NOMO-1 treated with DMSO at 0.1 percent for 48 hours (cell line): ENCODE measurements at regions not wholly inside any gene's neighbourhood (a gene's known extent, or its start where the extent isn't known, plus 50 kb on each side); places are given as distances from the start of the nearest gene placed in this dataset.
"Not testable (repeated sequence)": the region's sequence is repeated elsewhere in the genome, so short reads cannot be mapped to it uniquely, and the experiment has no call there.

Source experiments
- DNase-seq: peaks from one replicate; lab custom pipeline; 2025; ENCODE audit not compliant: unreplicated experiment; lab: John Stamatoyannopoulos, UW

DNA sequence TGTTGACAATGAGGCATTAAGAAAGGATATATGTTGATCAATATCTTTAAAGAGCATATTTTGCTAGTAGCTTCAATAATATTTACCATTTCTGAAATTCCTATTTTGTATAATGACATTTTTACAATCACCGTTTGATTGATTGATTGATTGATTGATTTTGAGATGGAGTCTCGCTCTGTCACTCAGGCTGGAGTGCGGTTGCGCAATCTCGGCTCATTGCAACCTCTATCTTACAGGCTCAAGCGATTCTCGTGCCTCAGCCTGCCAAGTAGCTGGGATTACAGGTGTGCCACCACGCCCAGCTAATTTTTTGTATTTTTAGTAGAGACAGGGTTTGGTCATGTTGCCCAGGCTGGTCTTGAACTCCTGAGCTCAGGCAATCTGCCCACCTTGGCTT, 150.9 kb upstream of the TEX13D start:
- not testable (repeated sequence) for DNase-seq

DNA sequence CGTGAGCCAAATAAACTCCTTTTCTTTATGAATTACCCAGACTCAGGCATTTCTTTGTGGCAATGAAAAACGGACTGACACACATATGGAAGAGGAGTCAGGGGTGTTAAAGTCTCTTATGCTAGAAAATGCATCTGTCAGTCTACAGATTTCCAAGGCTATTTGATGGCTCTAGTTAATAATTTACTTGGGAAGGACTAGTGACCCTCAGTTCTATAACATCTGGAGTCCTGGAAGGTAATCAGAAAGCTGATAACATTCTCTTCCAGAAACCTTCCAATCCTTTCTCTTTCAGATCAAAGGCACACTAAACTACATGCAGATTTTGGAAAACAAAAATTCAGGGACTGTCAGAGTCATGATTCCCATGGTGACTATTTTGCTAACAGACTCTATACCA, 142.0 kb upstream of the TEX13D start:
- no peak for DNase-seq

DNA sequence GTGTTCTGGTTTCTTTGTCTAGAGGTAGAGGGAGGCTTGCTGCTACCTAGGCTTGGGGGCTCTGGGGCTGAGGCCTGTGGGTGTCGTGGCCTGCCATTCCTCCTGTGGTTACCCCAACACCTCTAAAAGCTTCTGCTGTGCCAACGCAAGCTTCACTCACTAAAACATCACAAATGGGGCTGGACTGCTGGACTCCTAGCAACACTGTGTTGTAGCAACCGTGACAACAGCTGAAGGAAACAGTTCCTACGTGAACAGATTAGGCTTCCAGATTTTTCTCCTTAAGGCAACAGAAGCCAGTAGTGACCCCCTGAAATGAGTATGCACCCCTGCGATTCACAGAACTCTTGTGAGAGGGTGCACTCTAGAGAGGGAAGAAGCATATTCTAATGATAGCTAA, 138.3 kb upstream of the TEX13D start:
- DNase-seq: no peak

DNA sequence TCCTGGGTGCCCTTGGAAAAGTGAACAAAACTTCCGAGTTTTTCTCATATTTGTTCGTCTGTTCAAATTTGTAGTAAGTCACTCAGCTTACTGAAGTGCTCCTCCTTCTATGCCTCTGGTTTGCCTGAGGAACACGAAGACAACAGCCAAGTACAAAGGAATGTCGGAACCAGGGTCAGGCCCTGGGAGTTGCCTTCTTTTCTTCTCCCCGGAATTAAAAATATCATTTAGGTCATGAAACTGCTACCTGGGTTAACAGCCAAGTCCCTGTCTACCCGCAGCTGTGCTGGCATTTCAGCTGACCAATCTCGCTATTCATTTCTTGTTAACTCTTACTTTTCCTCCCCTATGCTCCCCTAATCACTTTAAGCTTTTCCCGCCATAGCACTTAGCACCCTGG, 137.6 kb upstream of the TEX13D start:
- no peak for DNase-seq

DNA sequence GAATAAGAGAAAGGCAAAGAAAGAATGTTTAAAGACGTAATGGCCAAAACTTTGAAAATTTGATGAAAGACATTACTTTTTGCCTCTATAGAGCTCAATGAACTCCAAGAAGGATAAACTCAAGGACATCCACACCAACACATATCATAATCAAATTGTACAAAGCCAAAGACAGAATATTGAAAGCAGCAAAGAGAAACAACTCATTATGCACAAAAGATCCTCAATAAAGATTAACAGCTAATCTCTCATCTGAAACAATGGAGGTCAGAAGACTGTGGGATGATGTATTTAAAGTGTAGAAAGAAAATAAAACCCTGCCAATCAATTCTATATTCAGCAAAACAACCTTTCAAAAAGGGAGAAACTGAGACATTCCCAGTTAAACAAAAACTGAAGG, 129.1 kb upstream of the TEX13D start:
- no peak for DNase-seq

DNA sequence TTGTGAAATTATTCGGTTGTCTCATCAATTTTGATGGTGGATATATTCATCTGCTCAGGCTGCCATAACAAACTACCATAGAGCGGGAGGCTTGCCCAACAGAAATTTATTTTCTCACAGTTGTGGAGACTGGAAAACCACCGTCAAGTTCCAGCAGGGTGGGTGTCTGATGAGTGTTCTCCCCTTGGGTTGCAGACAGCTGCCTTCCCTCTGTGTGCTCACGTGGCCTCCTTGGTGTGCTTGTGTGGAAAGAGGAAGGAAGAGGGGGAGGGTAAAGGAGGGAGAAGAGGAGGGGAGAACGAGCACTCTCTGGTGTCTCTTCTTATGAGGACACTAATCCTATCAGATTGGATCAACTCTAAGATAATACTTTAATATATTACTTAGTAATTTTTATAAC, 123.8 kb upstream of the TEX13D start:
- peak; percentile 78 for DNase-seq

DNA sequence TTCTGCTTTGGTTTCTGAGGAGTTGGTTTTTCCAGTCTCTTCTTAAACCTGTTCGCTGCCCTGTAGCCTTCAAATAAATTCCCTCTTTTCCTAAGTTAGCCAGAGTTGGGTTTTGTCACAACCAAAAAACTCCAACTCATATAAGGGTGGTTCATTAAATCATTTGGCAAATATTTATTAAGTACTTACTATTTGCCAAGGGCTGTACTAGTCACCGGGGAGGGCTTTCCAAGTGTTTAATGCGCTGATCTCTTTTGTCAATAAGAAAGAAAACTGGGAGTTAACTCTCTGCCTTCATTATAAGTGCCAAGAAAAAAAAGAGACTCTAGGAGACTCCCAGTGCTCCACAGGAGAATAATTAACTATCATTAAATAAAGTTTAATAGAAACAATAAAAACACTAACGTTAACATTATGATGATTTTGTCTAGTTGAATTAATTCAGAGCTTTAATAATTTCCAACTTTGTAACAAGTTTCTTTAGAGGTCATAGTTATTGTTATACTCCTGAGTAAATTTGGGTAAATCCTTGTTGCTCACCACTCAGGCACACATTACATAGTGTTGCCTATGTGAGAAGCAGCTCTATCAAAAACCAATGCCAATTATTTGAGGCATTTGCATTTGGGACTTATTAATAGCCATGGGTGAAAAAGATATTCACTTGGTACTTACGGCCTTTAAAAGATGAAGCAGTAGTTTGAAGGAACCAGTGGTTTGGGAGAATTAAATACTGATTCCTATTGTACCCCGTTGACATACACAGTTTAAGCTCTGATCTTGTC, 122.5 kb upstream of the TEX13D start:
- DNase-seq: no peak

DNA sequence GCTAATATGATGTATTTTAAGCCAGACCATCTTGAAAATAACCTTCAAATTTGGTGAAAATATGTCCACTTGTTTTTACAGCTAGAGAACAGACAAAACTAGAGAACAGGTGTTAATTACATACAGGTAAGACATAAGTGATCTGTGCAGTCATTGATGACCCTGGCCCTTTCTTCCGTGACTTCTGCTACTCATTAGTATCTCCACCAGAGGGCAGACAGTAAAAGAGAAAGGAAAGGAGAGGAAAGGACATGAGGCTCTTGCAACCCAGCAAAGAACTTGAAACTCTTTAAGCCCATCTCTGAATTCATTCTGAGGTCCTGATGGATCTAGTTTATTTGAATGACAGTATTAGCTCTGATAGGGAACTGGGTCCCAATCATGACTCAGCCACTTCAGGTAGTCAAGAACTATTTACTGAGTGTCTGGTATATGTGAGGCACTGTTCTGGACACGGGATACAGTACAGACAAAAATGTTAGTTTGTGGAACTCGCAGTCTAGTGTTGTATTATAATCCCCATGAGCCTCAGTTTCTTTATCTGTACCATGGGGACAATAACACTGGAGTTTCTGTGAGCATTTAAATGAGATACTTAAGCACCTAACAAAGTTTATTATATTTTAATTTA, 121.0 kb upstream of the TEX13D start:
- DNase-seq: peak; percentile 46

DNA sequence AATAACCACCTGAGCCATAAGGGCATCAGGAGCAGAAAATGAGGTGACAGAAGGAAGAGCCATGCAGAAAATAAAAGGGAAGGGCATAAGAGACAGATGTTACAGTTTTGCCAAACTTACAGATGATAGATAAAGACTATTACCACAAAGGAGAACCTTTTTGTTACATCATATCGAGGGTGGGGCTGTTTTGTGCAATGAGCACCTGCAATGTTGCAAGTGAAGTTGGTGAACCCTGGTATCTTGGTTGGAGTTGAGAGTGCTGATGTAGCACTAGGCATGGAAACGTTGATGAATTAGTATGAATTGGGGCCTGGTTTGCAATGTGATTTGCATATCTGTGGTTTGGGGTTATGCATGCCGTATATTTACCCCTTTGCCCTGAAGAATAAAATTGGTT, 119.8 kb upstream of the TEX13D start:
- peak; percentile 86 for DNase-seq

DNA sequence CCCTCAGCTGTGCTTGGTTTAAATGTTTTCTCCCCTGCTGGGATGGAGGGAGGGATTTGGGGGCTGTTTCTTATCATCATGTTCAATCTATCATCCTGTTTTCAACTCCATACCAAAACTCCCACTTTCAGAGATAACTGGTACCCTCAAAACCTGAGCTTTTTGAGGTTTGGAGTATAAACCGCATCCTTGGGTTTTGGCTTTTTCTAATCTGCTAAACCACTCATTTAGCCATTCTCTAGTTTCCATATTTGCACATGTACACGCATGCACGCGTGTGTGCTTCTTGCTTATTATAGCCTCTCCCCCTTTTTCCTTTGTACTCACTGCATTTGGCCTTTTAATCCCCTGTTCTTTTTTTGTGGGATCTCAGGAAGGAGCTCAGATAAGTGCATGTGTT, 116.7 kb upstream of the TEX13D start:
- DNase-seq: no peak

DNA sequence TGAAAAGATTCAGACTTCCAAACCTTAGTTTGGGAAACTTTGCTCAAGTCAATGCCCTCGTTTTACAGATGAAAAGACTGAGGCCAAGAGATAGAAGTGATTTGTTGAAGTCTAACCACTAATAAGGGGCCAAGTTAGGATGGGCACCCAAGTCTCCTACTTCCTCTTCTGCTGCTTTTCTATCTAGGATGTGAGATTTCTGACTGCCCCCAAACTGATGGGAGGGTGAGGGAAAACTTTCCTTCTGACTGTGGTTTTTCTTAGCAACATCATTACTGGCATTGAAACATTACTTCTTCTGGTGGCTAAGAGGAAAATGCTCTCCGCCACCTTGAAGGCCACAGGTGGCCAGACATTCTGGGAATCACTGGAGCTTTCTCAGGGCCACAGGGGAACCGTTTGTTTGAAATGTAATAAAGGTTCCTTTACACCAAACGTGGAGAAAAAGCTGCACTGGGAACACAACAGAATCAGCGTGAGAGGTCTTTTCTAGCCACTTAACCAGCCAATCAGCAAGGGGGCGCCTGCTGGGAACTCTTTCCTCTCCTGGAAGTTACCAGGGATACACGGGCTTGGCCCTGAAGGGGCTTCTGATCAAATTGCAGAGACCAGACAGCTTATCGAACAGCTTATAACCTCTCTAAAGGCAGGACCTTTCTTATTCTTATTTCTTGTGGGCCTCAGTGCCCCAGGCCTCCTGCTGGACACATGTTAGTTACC, 115.9 kb upstream of the TEX13D start:
- DNase-seq: no peak

DNA sequence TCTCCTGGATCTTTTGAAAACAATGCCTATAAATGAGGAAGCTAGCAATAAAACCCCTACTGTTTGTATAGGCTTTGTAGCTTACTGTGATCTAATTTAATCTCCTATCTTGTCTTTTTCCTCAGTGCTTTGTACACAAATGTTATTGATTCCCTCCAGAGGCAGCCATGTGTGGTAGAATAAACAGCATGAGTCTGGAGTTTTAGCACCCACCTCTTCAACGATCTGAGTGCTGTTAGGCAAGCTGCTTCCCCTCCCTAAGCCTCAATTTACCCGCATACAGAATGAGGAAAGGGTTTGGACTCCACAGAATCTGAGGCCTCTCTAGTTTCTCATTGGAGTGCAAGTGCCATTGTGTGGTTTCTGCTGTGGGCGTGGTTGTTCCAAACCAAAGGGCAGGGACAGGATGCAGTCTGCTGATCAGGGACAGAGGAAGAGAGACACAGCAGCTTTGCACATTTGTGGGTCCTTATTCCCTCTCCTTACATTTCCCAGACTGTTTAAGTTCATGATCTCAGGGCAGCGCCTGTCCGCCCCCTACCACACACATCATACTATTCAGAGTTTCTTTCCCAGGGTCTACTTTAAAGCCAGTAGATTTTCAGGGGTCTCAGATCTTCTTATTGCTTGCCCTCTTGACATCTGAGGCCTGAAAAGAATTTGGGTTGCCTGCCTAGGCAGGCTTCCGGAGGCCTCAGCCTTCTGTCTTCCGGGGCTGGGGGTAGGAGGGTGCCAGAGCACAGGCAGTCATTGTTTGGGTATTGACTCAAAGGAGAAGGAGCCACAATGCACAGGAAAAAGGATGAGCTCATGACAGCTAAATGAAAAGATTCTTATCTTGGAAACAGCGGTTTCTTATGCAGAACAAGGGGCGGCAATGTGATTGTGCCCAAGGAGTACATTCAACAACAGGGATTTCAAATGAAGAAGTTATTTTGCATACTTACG, 114.9 kb upstream of the TEX13D start:
- peak; percentile 36 for DNase-seq

DNA sequence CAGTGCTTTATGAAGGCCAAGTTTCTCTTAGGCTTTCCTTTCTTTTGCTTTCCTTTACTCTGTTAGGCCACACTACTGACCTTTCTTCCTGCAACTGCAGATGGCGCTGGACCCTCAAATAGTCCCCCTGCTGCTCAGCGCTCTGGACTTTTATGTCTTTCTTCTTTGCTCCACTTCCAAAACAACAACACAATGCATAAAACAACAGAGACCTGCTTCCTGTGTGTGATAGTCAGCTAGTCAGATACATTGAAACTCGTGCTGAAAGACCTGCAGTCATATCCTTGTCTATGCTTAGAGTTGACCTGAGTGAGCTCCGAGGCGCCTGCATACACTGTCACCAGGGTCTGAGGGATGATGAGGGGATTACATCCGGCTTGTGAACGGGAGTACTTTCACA, 108.9 kb upstream of the TEX13D start:
- DNase-seq: no peak

DNA sequence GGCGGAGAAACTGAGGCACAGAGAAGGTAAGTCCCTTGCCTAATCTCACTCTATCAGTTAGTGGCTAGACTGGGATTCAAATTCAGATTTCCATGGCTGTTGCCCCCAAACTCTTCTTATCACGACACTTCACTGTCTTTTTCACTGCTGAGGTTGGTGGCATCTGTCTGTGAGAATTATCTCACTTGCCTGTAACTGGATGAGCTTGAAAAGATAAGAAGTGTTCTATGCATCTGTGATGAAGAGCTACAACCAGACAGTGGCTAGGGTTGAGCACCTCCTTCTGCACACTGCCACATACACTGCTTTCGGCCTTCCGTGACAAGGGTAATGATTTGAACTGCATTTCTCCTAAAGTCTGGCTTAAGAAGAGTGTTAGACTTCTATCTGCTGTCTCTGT, 107.9 kb upstream of the TEX13D start:
- DNase-seq: no peak

DNA sequence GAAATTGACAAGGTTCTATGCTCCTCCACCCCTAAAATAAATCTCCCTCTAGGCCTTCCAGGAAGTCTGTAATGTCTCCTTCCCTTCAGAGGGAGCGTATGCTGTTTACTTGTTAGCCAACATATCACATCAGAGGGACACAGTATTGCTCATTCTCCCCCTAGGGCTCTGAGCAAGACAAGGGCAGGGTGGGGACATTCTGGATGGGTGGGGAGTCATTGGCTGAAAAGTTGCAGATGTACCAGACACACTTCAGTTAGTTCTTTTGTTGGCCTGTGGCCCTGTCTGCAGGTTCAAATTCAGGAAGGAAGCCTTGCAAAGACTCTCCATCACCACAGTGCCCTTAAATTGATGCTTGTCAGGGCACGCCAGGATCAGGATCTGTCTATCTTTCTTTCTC, 106.3 kb upstream of the TEX13D start:
- DNase-seq: peak; percentile 10

DNA sequence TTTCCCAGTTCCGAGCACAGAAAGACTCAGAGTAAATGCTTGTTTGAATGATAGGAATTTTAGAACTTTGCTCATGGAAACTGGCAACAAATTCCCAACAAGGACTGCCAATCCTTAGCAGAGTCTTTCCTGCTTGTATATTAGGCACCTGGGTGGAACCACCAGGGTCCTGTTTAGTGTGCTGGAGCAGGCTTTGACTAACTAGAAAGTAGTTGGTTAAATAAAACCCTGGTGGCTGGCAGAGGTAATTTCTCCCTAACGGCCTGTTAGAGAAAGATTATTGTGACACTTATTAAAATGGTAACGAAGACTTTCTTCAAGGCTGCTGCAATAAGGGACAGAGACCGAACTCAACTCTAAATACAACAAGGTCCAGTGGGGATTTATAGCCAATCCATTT, 103.6 kb upstream of the TEX13D start:
- no peak for DNase-seq

DNA sequence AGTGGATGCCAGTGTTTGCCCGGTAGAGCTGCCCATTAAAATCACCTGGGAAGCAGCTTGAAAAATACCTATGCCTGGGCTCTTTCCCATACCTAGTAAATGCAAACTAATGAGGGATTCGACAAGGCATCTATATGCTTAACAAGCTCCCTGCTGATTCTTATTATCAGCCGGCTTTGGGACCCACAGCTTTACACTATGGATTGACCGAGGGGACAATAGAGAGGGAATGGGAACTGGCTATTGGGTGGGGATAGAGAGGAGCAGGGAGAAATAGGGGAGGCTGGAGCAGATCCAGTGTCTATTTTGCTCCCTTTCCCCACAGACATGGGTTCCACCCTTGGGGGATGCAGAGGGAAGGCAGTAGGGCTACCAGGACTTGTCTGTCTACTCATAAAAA, 103.1 kb upstream of the TEX13D start:
- no peak for DNase-seq

DNA sequence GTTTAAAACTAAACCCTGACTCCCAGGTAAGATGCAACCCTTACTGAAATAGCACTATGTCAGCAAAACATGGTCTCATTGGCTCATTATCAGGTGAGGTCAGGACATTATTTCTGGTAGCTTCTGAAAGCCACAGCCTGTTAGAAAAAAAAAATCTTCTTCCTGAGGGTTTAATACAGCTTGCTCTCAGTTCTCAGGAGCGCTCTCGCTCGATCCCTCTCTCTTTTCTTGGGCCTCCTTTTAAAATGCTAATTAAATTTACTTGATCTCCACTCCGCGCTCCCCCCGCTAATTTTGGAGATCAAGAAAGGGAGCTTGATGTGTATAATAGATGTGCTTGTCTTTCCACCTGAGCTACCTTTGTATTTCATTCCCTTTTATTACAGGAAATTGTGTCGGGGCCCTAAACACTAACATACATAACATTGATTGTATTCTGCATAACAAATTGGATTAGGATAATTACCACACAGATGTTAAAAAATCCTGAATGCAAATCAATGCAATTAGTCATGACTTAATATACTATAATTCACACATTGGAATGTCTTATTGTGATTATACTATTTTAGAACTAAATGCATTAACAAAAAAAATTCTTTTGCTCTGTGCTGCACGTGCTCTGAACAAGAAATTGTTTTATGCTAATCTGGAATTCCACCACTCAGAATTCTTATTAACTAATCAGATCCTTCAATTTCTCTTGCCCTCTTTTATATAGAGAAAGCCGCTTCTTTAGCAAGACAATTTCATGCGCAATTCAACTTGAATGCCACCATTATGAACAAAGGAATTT, 101.6 kb upstream of the TEX13D start:
- no peak for DNase-seq

DNA sequence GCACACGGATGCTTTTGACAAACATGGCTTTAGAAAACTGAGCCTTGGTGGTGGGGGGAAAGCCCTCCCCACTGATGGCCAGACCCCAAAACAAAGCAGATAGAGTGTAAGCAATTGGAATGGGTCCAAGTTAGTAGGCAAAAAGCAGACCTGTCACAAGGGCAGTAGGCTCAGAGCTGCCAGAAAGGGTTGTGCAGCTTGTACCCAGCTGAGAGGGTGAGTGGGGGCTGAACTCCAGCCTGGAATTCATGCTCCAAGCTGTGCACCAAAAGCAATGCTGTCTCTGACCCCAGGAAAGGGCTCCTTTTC, 101.1 kb upstream of the TEX13D start:
- no peak for DNase-seq

DNA sequence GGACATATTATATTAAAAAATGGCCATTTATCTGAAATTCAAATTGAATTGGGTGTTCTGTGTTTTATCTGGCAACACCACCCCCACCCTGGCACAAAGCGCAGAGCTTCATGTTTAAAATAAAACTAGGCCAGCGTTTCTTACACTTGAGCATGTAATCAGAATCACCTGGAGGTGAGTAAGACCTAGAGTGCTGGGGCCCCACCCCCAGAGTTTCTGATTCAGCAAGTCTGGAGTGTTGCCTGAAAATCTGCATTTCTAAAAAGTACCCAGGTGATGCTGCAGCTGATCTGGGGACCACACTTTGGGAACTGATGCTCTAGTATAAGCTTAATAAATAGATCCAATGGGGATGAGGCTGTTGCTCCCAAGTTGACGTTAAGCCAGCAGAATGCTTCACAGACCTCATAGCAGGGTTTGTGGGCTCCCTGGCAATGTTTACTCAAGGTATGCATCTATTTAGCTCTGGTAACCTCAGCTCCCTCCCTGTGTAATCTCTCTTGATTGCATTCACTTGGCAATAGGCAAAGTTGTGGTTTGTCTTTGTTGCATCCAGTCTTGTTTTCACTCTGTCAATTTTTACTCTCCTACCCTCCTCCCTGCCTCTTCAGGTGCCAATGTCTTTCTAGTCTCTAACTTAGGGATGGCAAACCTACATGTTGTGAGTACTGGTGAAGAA, 99.8 kb upstream of the TEX13D start:
- DNase-seq: no peak
